ENCODE measurements at regions not wholly inside any gene's neighbourhood (a gene's known extent, or its start where the extent isn't known, plus 50 kb on each side); places are given as distances from the start of the nearest gene placed in this dataset.

GRCh38 chr5:104576677-104577076 is 1014.1 kb upstream of the NUDT12 start:
- DNase-seq = no peak
- TF ChIP-seq CTCF (IDR thresholded peaks at IDR 0.05) = no peak
- WGBS, 3 donors = 63 to 78% (median 68%) methylated on average over 5 of the region's 5 CpGs
- intact Hi-C loops (cut with DNase I) = no loop called here
- H3K27ac ChIP-seq = no peak overlapping the region
- H3K27me3 ChIP-seq (ENCODE audit: insufficient read depth in 3 of 3, low read length in 2 of 3) = no peaks in the 10 kb centered on the region
- ATAC-seq = no peak
- H3K4me3 ChIP-seq = no peak overlapping the region
- no peaks in the 10 kb centered on the region for H3K36me3 ChIP-seq (ENCODE audit: insufficient read depth in 1 of 2, low read depth in 1 of 2)
- no peaks in the 10 kb centered on the region for H3K9me3 ChIP-seq
- H3K4me1 ChIP-seq = no peaks in the 10 kb centered on the region

GRCh38 chr5:104573949-104574709 is 1011.5 kb upstream of the NUDT12 start:
- no peak for DNase-seq
- no peak overlapping the region for H3K4me3 ChIP-seq
- H3K27ac ChIP-seq = no peak overlapping the region
- intact Hi-C loops (cut with DNase I) = no loop called here
- no peaks in the 10 kb centered on the region for H3K27me3 ChIP-seq (ENCODE audit: insufficient read depth in 3 of 3, low read length in 2 of 3)
- WGBS, 3 donors = 52 to 57% (median 55%) methylated on average over 4 of the region's 4 CpGs
- ATAC-seq = no peak
- no peaks in the 10 kb centered on the region for H3K4me1 ChIP-seq
- TF ChIP-seq CTCF (IDR thresholded peaks at IDR 0.05) = no peak
- no peaks in the 10 kb centered on the region for H3K9me3 ChIP-seq
- H3K36me3 ChIP-seq (ENCODE audit: insufficient read depth in 1 of 2, low read depth in 1 of 2) = no peaks in the 10 kb centered on the region

GRCh38 chr5:104569621-104570020 is 1007.0 kb upstream of the NUDT12 start:
- H3K27me3 ChIP-seq (ENCODE audit: insufficient read depth in 3 of 3, low read length in 2 of 3) = no peaks in the 10 kb centered on the region
- DNase-seq (no peak), ATAC-seq (no peak)
- H3K27ac ChIP-seq = no peak overlapping the region
- H3K4me3 ChIP-seq = no peak overlapping the region
- H3K4me1 ChIP-seq = no peaks in the 10 kb centered on the region
- H3K9me3 ChIP-seq = no peaks in the 10 kb centered on the region
- 33 to 55% (median 38%) methylated on average over 1 of the region's 1 CpG for WGBS, 3 donors
- H3K36me3 ChIP-seq (ENCODE audit: insufficient read depth in 1 of 2, low read depth in 1 of 2) = no peaks in the 10 kb centered on the region
- intact Hi-C loops (cut with DNase I) = no loop called here
- no peak for TF ChIP-seq CTCF (IDR thresholded peaks at IDR 0.05)

GRCh38 chr5:104564530-104564929 is 1001.9 kb upstream of the NUDT12 start:
- intact Hi-C loops (cut with DNase I) = no loop called here
- Histone ChIP-seq H3K27me3 (ENCODE audit: insufficient read depth in 3 of 3, low read length in 2 of 3) (no peaks in the 10 kb centered on the region), H3K36me3 (ENCODE audit: insufficient read depth in 1 of 2, low read depth in 1 of 2) (no peaks in the 10 kb centered on the region), H3K9me3 (no peaks in the 10 kb centered on the region), H3K27ac (no peak overlapping the region), H3K4me3 (no peak overlapping the region), H3K4me1 (no peaks in the 10 kb centered on the region)
- ATAC-seq (no peak), DNase-seq (no peak)
- WGBS, 3 donors = 72 to 78% (median 77%) methylated on average over 4 of the region's 4 CpGs
- TF ChIP-seq CTCF (IDR thresholded peaks at IDR 0.05) = no peak

- H3K36me3 ChIP-seq (ENCODE audit: insufficient read depth in 1 of 2, low read depth in 1 of 2) = no peaks in the 10 kb centered on the region
- H3K27me3 ChIP-seq (ENCODE audit: insufficient read depth in 3 of 3, low read length in 2 of 3) = no peaks in the 10 kb centered on the region
- TF ChIP-seq CTCF (IDR thresholded peaks at IDR 0.05) = no peak
- DNase-seq (no peak), ATAC-seq (no peak)
- no peaks in the 10 kb centered on the region for H3K9me3 ChIP-seq
- H3K4me3 ChIP-seq = no peak overlapping the region
- 52 to 71% (median 70%) methylated on average over 3 of the region's 3 CpGs for WGBS, 3 donors
- no peak overlapping the region for H3K27ac ChIP-seq
- intact Hi-C loops (cut with DNase I) = no loop called here
- no peaks in the 10 kb centered on the region for H3K4me1 ChIP-seq
Measured at GRCh38 chr5:104556957-104557356, 994.4 kb upstream of the NUDT12 start.
